Left cardiac atrium (tissue), 4 donors: ENCODE measurements at regions not wholly inside any gene's neighbourhood (a gene's known extent, or its start where the extent isn't known, plus 50 kb on each side); places are given as distances from the start of the nearest gene placed in this dataset.
A peak's percentile ranks its signal among the peaks of the same experiment; 100 is the strongest.
"Not testable (repeated sequence)": the region's sequence is repeated elsewhere in the genome, so short reads cannot be mapped to it uniquely, and the experiment has no call there.

Experiments
- ATAC-seq, 2 donors: fragments of 200-7000 bp; cut with Tn5 transposase; one replicate each; pipeline ENCODE4 v1.9.1; 2020; ENCODE audit warnings: mild to moderate bottlenecking in 2 of 2, moderate library complexity in 2 of 2
- DNase-seq: peaks from one replicate; pipeline ENCODE4 v3.0.0-alpha.2; 2020
- intact Hi-C, 2 donors: fragments of 100-400 bp; cut with DNase I; formaldehyde crosslinking; loops; one replicate each; pipeline versions ENCODE4 v1.14.1 to v1.15.1; 2022 to 2023
- donor health status: DM: no; HTN: yes; CAD: no.
- donor health status: DM: no; HTN: yes; CAD: no; lungs with severe emphysema.
- donor health status: DM: yes; HTN: yes; CAD: no.
- donor health status: Dilated cardiomyopathy.

DNA sequence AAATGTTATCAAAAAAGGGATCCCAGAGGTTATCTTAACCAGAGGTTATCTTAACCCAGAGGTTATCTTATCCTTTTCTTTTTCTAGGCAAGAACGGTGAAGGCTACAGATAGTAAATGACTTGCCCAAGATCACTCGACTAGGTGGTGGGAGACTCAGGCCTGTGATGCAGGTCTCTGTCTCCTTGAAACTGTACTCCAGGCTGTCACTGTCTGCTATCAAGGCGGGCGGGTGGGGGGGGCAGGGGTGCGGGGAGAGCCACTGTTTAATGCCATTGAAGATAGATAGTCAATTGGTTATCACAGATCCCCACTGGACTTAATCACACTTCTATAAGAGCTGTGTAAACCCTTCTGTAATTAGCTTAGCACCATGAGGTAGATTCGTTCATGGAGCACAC is 315.9 kb upstream of the TCF4 start:
- no peak for ATAC-seq
- intact Hi-C loops, result no loop called here
- DNase-seq, result no peak

DNA sequence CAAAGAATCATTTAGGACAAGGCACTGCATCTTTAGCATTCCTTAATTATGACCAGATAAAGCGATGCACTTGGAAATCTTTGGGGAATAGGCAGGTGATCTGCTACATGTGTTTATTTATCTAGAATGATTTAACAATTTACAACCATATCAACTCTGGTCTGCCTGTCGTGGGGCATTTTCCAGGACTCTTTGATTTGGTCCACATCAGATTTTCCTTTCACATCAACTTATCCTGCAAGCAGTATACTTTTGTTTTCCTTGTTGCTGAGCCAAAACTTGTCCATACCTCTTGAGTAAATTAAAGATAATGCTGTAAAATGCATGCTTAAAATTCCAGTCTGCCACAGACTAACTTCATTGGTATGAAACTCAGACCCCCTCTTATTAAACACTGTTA is 312.4 kb upstream of the TCF4 start:
- no peak for ATAC-seq
- no peak for DNase-seq
- intact Hi-C loops, result no loop called here

DNA sequence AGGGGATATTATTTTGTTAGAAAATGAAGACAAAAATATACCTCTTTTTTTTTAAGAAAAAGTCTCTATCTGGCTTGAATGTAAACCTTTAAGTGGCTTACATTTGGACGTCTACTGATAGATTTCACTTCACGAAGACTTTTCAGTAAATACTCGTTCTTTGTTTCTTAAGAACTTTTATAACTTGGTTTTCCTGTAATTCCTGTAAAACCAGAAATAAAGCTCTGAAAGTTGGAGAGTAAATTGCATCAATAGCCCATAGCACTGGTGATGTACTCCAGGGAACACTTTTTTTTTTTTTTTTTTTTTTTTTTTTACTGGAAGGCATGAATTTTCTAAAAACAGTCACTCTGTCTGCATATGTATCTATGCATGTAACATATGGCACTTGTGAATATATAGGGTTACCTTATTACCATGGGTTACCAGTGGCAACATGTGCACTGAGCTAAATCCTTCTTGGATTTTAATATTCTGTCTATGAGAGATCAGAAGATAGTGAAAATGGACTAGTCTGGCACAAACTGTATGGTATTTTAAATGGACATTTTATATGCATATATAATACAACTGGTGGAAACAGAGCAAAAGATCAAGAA is 309.2 kb upstream of the TCF4 start:
- intact Hi-C loops, result no loop called here
- DNase-seq, result no peak
- ATAC-seq, result no peak

DNA sequence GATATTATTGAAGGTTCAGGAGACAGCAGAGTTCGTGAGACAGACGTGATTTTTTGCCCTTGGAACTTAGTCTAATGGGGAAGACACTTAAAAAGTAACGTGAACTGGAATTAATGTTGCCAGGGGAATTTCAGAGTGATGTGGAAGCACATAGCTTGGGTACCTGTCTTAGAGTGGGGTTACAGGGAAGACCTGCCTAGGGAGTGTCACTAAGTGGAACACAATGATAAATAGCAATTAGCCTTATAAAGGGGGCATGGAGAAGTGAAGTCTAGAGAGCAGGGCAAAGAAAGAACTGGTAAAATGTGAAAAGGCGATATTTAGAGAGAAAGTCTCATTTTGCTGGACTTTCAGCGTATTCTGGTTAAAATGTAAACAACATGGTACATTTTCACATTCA is 306.0 kb upstream of the TCF4 start:
- no peak for ATAC-seq
- intact Hi-C loops, result no loop called here
- DNase-seq, result no peak

DNA sequence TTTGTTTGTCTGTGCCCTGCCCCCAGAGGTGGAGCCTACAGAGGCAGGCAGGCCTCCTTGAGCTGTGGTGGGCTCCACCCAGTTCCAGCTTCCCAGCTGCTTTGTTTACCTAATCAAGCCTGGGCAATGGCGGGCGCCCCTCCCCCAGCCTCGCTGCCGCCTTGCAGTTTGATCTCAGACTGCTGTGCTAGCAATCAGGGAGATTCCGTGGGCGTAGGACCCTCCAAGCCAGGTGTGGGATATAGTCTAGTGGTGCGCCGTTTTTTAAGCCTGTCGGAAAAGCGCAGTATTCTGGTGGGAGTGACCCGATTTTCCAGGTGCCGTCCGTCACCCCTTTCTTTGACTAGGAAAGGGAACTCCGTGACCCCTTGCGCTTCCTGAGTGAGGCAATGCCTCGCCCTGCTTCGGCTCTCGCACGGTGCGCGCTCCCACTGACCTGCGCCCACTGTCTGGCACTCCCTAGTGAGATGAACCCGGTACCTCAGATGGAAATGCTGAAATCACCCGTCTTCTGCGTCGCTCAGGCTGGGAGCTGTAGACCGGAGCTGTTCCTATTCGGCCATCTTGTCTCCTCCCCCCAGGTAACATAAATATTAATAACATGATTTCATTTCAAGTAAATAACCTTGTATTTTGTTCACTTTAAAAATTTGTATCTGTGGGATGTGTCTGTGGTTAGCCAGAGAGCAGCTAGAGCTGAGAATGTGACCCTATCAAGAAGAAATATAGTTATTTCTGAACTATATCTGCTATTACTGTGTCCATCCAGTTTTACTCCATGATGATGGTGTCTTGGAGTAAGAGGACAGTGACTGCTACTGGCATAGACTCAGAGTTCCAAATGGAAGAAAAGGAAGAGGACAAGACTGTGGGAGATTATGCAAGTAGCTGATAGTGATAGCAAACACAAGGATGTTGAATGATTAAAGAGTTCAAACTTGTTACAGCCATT is 305.1 kb upstream of the TCF4 start:
- ATAC-seq, DNase-seq: not testable (repeated sequence)

DNA sequence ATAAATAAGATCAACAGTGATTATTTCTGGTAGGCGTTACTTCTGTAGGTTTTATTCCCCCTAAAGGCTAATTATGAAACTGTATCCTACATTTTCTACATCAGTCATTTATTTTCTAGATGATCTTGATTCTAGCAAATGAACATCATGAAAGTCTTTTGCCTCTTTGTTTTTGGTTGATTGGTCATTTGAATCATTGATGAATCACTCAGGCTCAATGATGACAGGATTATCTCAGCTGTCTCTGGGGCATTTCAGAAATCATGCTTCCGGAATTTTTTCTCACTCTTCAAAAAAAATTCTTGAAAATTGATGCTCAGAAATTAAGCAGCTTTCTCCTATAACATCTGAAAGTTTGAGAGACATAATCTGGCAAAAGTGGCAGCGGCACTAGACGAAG is 298.9 kb upstream of the TCF4 start:
- intact Hi-C loops, result no loop called here
- DNase-seq, result no peak
- ATAC-seq, result no peak

More for the DNA sequence above, 305.1 kb upstream of the TCF4 start:
- intact Hi-C loops, result not testable (repeated sequence)

DNA sequence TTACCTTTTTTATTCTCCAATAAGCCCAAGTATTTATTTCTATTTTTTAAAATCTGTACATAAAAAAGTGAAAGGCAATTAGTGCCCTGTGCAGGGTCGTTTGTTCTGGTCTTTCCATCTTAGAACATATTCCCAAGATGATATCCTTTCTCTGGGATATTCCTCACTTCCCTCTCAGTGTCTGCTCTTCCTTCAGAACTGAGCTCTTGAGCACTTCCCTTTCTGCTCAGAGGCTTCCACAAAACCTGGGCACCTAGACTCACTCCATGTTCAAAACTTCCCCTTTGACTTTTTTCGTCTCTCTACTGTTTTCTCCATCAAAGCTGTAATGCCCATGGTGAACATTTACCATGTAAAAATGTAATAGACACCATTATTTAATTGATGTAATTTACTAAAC is 296.5 kb upstream of the TCF4 start:
- no peak for DNase-seq
- intact Hi-C loops, result no loop called here
- no peak for ATAC-seq

DNA sequence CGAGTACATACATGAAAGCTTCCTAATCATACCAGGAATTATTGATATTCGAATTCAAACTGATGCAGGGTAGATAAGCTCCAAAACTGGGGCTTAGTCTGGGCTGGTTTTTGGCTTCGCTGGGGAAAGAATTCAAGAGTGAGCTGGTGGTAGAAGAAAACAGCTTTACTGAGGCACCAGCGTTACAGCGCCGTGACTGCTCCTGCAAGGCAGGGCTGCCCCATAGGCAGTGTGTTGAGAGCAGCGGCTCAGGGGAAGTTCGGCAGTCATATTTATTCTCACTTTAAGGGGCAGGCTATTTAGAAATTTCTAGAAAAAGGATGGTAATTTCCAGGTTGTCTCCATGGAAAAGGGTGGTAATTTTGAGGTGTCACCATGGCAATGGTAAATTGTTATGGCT is 292.6 kb upstream of the TCF4 start:
- ATAC-seq (no peak), DNase-seq (no peak)
- intact Hi-C loops, result no loop called here

DNA sequence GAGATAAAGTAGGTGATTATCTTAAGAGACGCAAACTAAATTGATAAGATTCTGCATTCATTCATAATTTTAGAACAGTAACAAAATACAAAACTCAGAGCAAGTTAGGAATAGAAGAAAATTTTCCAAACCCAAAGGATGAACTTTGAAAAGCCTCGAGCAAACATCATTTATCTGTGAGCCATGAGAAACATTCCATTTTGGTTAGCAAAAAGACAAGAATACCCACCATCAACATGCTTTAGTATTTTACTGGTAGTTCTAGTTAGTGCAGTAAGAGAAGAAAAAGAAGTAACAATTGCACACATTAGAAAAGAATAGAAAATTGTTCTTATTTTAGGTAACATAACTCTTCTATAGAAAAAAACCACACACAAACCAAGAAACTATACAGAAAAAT is 291.3 kb upstream of the TCF4 start:
- intact Hi-C loops, result no loop called here
- ATAC-seq (no peak), DNase-seq (no peak)

DNA sequence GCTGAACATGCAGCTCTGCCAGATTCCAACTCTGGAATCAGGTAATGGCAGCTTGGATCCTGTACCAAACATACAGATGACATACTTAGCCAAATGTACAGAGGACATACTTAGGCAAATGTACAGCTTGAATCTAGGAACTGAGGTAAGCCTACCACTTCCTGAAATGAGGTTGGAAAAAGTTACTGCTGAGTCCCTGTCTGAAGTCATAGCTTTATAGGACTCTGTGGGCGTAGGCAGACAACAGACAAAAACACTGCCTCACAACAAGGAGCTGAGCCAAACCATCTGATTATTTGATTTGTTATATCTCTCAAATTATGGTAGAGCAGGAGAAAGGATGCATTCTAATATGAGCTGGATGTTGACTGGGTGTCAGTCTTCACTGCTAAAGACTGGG is 290.2 kb upstream of the TCF4 start:
- intact Hi-C loops, result no loop called here
- ATAC-seq (peak in 1 of 2 donors; percentile 44), DNase-seq (no peak)

DNA sequence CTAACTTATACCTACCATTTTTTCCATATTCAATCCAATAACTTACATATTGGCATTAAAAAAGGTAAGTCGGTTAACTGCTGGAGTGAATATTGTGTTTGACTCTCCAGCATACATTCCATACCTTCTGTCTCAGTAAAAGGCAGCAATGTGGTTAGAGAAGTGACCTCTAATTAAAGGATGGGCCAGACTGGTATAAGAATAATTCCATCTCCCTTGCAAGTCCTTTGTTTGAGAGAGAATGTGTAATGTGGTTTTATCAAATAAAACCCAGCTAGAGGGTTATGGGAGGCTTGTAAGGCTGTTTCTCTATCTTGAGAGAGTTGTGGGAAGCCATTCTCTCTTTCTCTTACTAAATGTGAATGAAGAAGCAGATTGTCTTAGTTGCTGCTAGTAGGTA is 289.3 kb upstream of the TCF4 start:
- DNase-seq (no peak), ATAC-seq (no peak)
- intact Hi-C loops, result no loop called here

DNA sequence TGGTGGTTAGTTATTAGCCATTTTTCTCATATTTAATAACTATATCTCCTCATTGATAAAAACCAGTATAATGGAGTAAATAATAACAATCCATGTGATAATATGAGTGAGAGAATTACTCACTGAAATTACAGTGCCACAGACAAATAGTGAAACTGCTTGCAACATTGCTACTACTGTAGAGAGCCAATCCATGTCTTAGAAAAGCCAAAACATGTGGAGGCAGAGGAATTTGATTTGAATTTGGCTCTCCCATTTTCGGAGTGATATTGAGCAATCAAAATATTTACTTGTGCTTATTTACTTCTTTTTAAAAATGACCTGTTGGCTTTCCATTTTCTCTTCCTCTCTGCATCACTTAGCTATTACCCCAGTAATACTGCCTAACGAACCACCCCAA is 288.3 kb upstream of the TCF4 start:
- intact Hi-C loops, result no loop called here
- DNase-seq, result no peak
- no peak for ATAC-seq

DNA sequence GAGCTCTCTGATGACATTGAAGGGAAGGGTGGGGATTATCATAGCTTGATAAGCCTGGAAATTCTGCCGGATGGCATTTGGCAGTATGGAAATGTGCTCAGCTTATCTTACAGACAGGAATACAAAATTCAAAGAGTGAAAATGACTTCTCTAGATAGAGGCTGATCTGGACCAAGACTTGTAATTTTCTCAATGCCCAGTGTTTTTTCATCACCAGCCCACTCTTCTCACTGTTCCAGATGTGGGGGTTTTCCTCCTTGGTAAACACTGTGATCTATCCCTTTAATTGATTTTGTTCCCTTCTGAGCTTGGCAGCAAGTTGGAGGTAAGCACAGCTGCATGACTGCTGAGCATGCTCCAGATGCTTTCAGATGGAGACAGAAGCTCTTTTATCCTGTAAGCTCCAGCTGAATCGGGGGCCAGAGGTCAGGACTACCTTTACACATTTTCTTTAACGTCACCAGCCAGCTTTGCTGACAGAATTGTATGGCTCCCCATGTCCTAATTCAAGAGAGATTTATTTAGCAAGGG is 287.4 kb upstream of the TCF4 start:
- intact Hi-C loops, result no loop called here
- DNase-seq, result no peak
- ATAC-seq, result peak in 1 of 2 donors; percentile 49

DNA sequence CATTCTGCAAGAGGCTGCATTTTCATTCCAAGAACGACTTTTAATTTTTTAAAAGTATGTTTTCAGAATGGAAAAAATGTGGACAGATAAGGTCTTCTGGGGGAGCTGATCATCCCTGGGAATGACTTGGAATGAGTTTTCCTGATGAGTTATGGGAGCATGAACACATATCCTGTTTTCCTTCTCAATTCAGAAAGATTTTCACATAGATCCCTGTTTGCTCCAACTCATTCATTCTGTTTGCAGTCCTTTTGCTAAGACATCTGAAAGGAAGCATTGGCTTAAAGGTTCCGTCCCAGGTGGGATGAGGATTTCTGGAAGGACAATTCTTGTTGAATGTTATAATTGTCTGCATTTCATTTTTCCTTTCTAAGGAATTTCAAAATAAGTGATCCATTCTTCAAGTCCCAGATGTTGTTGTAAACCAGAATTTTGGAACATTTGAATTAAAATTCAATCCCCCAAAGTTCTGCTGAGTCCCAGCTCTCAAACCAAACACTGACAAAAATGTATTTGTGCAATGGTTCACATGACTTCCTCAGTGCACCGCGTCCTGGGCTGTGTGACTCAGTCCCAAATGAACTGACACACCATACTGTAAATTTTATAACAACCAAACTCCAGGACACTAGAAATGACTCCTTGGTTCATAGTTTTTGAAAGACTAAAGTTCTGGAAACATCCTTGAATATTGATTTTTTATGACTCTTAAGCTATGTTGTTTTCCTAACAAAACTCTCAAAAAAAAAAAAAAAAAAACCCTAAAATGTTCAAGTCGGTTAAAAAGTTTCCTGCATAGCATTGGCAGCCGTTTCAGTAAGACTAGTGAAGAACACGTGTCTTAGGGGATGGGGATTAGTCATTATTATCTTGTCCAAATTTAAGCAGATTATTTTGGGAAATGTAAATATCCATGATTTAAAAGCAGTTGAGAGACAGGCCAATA is 281.8 kb upstream of the TCF4 start:
- intact Hi-C loops, result loop anchor here in 1 of 2 donors (10.0 kb wide), 1 partner anchor 285 kb away; the partner anchor contains the start of gene TCF4
- DNase-seq (no peak), ATAC-seq (peak; percentile 63 to 76)

DNA sequence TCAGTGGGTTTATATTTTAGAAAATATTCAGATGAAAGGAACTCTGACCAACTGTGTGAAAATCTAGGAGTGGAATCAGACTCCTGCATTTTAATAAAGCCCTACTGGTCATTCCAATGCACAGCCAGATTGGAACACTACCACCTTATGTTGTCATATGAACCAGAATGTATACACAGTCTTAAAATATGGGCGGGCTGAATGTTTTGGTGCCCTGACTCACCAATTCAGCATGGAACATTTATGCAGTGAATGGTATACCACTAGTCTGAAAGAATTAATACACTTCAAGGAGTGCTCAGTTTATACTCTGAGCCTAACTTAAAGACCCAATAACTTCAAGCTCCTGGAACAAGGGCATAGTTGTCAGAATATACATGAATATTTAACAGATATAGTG is 280.9 kb upstream of the TCF4 start:
- intact Hi-C loops, result loop anchor here in 1 of 2 donors (10.0 kb wide), 1 partner anchor 284 kb away; the partner anchor contains the start of gene TCF4
- no peak for ATAC-seq
- no peak for DNase-seq

DNA sequence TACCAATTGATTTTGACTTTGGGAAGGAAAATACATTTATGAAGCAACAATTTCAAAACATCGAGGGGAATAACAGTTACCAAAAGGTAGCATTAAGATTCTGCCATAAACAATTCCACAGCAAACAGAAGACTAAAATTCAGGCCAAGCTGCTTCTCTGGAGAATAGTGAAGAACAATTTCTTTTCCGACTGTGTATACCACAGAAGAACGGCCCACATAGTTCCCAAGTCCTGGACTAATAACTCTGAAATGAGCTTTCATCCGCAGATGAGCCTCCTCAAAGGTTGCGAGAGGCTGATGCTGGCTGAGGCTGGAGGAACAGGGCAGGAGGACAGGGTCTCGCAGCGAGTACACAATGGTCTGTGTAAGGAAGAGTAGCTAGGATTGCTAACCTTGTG is 278.9 kb upstream of the TCF4 start:
- DNase-seq (no peak), ATAC-seq (peak in 1 of 2 donors; percentile 21)
- intact Hi-C loops, result loop anchor here in 1 of 2 donors (10.0 kb wide), 1 partner anchor 282 kb away; the partner anchor contains the start of gene TCF4

DNA sequence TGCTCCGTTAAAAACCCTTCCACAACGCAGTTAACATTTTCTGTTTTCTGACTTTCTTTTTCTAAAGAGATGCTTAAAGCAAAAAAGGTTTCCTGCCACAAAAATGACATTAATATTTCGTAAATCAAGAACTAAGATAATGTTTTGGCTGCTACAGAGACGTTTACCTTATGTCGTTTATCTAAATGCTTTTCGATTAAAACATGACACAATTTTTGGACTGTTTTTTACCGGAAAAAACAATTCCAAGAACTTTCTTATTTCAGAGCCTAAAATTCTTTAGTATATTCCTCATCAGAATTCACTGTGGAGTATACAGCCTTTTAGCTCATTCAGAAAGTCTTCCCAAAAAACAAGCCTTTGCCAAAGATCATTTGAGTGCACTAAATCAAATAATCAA is 278.0 kb upstream of the TCF4 start:
- ATAC-seq (no peak), DNase-seq (no peak)
- intact Hi-C loops, result loop anchor here in 1 of 2 donors (10.0 kb wide), 1 partner anchor 281 kb away; the partner anchor contains the start of gene TCF4

DNA sequence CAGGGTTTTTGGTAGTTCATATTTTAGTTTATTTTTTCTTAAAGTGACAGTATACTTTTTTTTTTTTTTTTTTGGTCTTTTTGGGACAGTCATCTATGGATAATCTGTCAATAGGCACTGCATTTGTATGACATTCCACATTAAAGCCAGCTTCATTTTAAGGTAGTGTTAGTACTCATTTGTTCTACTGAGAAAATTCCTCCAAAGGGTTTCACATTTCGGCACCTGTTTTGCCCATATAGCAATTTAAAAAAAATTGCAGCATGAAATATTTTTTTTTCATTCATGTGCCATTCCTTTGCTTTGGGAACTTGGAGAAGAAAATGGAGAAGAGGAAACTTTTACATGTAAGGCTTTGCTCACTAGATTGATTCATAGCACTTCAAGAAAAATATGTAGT is 276.3 kb upstream of the TCF4 start:
- ATAC-seq, result no peak
- intact Hi-C loops, result loop anchor here in 1 of 2 donors (5.0 to 10.0 kb wide), 2 partner anchors 279 to 517 kb away; partner anchors contain the start of gene TCF4
- no peak for DNase-seq

DNA sequence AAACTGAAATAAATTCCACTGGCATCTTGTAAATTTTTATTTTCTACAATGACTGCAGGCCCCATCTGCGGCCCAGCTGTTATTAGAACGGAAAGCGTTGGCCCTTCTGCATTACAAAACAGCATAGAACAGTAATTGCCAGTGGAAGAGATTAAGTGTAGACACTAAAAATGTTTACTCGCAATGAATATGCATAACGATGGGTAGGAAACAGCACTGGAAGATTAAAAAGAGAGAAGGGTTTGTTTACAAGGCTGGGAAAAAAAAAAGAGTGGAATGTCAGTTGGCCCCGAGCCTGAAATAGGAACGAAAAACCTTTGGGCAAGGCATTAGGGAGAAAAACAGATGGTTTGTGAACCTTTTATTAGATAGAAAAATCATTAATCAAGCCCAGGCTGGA is 275.9 kb upstream of the TCF4 start:
- intact Hi-C loops, result loop anchor here in 1 of 2 donors (5.0 to 10.0 kb wide), 2 partner anchors 279 to 517 kb away; partner anchors contain the start of gene TCF4
- ATAC-seq, result peak; percentile 15 to 77
- DNase-seq, result no peak
